HCT116 (cell line): ENCODE measurements at regions not wholly inside any gene's neighbourhood (a gene's known extent, or its start where the extent isn't known, plus 50 kb on each side); places are given as distances from the start of the nearest gene placed in this dataset.

Experiments
- CTCF ChIP-seq, 3 experiments: fragments of 200-600 bp in 1 of 3; sonication (generic) in 1 of 3; IDR thresholded peaks in 2 of 3; conservative IDR thresholded peaks in 1 of 3; 2 replicates each; pipeline ENCODE4 v1.5.1; 2012 to 2017; ENCODE audit warnings: low read depth in 2 of 3, low read length in 2 of 3, antibody characterized with exemption in 1 of 3, borderline replicate concordance in 1 of 3, control low read depth in 1 of 3, mild to moderate bottlenecking in 1 of 3, mixed read lengths in 1 of 3, mixed run types in 1 of 3, moderate library complexity in 1 of 3; ENCODE audit not compliant: insufficient read depth in 1 of 3
- POLR2A ChIP-seq: IDR thresholded peaks from 2 replicates; pipeline ENCODE4 v1.7.0; 2011; ENCODE audit warnings: borderline replicate concordance; ENCODE audit not compliant: insufficient read depth, insufficient read length; ENCODE audit errors: extremely low read depth

DNA sequence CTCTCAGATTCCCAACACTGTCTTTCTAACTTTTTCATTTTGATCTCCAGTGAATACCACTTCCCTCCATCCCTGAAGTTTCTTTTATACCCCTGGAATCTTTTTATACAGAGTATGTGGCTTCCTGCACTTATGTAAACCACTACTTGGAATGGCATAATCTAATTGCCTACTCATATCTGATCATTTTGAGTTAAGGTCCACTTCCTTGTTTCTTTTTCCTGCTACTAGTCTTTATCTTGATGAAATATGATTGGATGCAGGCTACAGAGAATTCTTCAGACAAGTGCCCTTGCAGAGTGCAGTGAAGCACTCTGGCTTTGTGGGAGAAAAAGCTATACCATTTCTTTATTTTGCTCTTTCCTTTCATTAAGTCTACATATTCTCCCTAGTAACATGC, 325.3 kb upstream of the ADAMTS5 start:
- no peak for TF ChIP-seq CTCF (IDR thresholded peaks at IDR 0.05 in 2 of 3, conservative IDR thresholded peaks at IDR 0.05 in 1 of 3; ENCODE audit: borderline replicate concordance in 1 of 3, insufficient read depth in 1 of 3, low read depth in 2 of 3, low read length in 2 of 3)
- no peak for TF ChIP-seq POLR2A
